AG09319 (cell line): ENCODE measurements at regions not wholly inside any gene's neighbourhood (a gene's known extent, or its start where the extent isn't known, plus 50 kb on each side); places are given as distances from the start of the nearest gene placed in this dataset.

Source experiments
- DNase-seq: peaks from one replicate; pipeline ENCODE4 v3.0.0-alpha.2; 2010; ENCODE audit warnings: low read depth; ENCODE audit errors: extremely low read depth
- CTCF ChIP-seq: IDR thresholded peaks from 2 replicates; pipeline ENCODE4 v1.5.1; 2011; ENCODE audit warnings: low read depth, mild to moderate bottlenecking, inconsistent platforms, low read length, moderate library complexity

- DNase-seq: no peak
Measured at GRCh38 chr18:37636831-37637477, 71.4 kb upstream of the CELF4 start.

GRCh38 chr18:37634516-37634915, 68.9 kb upstream of the CELF4 start:
- no peak for TF ChIP-seq CTCF
- no peak for DNase-seq

More at GRCh38 chr18:37636831-37637477, 71.4 kb upstream of the CELF4 start:
- TF ChIP-seq CTCF: no peak

GRCh38 chr18:37631422-37631821, 65.8 kb upstream of the CELF4 start:
- TF ChIP-seq CTCF: no peak
- no peak for DNase-seq

- no peak for TF ChIP-seq CTCF
- DNase-seq: no peak
Measured at GRCh38 chr18:37630334-37630733, 64.7 kb upstream of the CELF4 start.

GRCh38 chr18:37628470-37629220, 63.0 kb upstream of the CELF4 start:
- DNase-seq: no peak
- TF ChIP-seq CTCF: no peak

GRCh38 chr18:37624318-37624717, 58.7 kb upstream of the CELF4 start:
- DNase-seq: no peak
- TF ChIP-seq CTCF: no peak

GRCh38 chr18:37619964-37620363, 54.4 kb upstream of the CELF4 start:
- DNase-seq: no peak
- TF ChIP-seq CTCF: no peak
